ENCODE measurements at regions not wholly inside any gene's neighbourhood (a gene's known extent, or its start where the extent isn't known, plus 50 kb on each side); places are given as distances from the start of the nearest gene placed in this dataset.
A peak's percentile ranks its signal among the peaks of the same experiment; 100 is the strongest.

- no peak for TF ChIP-seq CTCF (IDR thresholded peaks at IDR 0.05; ENCODE audit: insufficient read depth, missing control alignments)
- DNase-seq (ENCODE audit: insufficient read length, low spot score) (no peak), FAIRE-seq (no peak)
These were observed 88.5 kb downstream of the NOC3L start for GRCh38 chr10:94274142-94274787.

- FAIRE-seq: no peak
- no peak for DNase-seq (ENCODE audit: insufficient read length, low spot score)
- TF ChIP-seq CTCF (IDR thresholded peaks at IDR 0.05; ENCODE audit: insufficient read depth, missing control alignments): no peak
These were observed 86.6 kb downstream of the NOC3L start for GRCh38 chr10:94276140-94276539.

DNA sequence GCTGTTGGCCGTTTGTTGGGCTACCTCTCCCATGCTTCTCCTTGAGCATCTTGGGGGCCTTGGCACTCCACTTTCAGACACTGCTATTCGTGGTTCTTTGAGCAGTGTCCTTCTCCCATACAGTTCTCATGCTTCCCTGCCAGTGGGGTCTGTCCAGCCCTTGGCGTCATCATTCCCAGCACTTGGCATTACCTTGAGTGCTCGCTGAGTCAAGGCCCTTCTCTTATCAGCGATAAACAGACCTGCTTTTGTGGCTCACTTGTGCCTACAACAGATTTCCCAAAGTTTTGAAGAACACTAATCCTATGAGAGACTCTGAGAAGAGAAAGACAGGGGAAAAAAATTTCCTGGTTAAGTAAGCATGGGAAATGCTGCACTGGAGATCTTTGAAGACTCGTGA lies 85.3 kb downstream of the NOC3L start:
- no peak for TF ChIP-seq CTCF (IDR thresholded peaks at IDR 0.05; ENCODE audit: insufficient read depth, missing control alignments)
- DNase-seq (ENCODE audit: insufficient read length, low spot score): no peak
- no peak for FAIRE-seq

- FAIRE-seq: peak; percentile 44
- no peak for DNase-seq (ENCODE audit: insufficient read length, low spot score)
- TF ChIP-seq CTCF (IDR thresholded peaks at IDR 0.05; ENCODE audit: insufficient read depth, missing control alignments): peak; percentile 86
These were observed 82.7 kb downstream of the NOC3L start for GRCh38 chr10:94279835-94280709.

- FAIRE-seq (no peak), DNase-seq (ENCODE audit: insufficient read length, low spot score) (no peak)
- no peak for TF ChIP-seq CTCF (IDR thresholded peaks at IDR 0.05; ENCODE audit: insufficient read depth, missing control alignments)
These were observed 81.1 kb downstream of the NOC3L start for GRCh38 chr10:94281654-94282053.

DNA sequence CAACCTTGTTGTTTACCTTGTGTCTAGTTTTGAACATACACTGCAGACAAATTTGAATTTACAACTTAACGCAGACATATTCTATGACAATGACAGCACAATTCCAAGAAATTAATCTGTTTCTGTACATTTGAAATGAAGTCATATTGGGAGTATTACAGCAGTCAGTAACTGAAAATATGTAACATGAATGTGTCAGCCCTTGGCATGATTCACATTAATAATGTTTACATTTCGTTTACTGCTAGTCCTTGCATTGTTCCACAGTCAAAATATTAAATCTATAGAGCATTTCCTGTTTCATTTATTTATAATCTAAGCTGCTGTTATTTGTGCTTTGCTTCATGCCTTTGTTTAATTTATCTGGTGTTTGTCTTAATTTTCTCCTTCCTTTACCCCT lies 80.4 kb downstream of the NOC3L start:
- DNase-seq (ENCODE audit: insufficient read length, low spot score) (no peak), FAIRE-seq (no peak)
- TF ChIP-seq CTCF (IDR thresholded peaks at IDR 0.05; ENCODE audit: insufficient read depth, missing control alignments): no peak
